Uterus (tissue), 3 donors: ENCODE measurements at regions not wholly inside any gene's neighbourhood (a gene's known extent, or its start where the extent isn't known, plus 50 kb on each side); places are given as distances from the start of the nearest gene placed in this dataset.
"Not testable (repeated sequence)": the region's sequence is repeated elsewhere in the genome, so short reads cannot be mapped to it uniquely, and the experiment has no call there.

Experiments
- DNase-seq, 2 donors: peaks; one replicate each; pipeline ENCODE4 v3.0.0-alpha.2; 2019 to 2020
- H3K27ac ChIP-seq, 2 donors: fragments of 200-600 bp; sonication (generic); 1 replicate in 1 of 2; 2 replicates in 1 of 2; pipeline ENCODE4 v1.5.1; 2016 to 2018
- H3K27me3 ChIP-seq, 2 donors: fragments of 200-600 bp; sonication (generic); one replicate each; pipeline ENCODE4 v1.5.1; 2018 to 2019; ENCODE audit warnings: control low read depth in 1 of 2
- H3K36me3 ChIP-seq, 2 donors: fragments of 200-600 bp; sonication (generic); one replicate each; pipeline ENCODE4 v1.5.1; 2019; ENCODE audit warnings: control low read depth in 1 of 2
- H3K4me1 ChIP-seq, 2 donors: fragments of 200-600 bp; sonication (generic); one replicate each; pipeline ENCODE4 v1.5.1; 2018 to 2019; ENCODE audit warnings: control low read depth in 1 of 2
- H3K4me3 ChIP-seq, 2 donors: fragments of 200-600 bp; sonication (generic); 1 replicate in 1 of 2; 2 replicates in 1 of 2; pipeline ENCODE4 v1.5.1; 2018 to 2019; ENCODE audit warnings: mild to moderate bottlenecking in 1 of 2
- H3K9me3 ChIP-seq, 2 donors: fragments of 200-600 bp; sonication (generic); one replicate each; pipeline ENCODE4 v1.5.1; 2019; ENCODE audit warnings: control low read depth in 1 of 2
- POLR2A ChIP-seq, 2 donors: fragments of 450-650 bp; IDR thresholded peaks; one replicate each; pipeline ENCODE4 v1.6.1; 2016; ENCODE audit warnings: antibody characterized with exemption in 2 of 2, mild to moderate bottlenecking in 1 of 2, moderate library complexity in 1 of 2
- intact Hi-C: fragments of 100-400 bp; cut with DNase I; formaldehyde crosslinking; loops from one replicate; pipeline ENCODE4 v1.15.1; 2023; ENCODE audit warnings: low total_unique reads
- TF ChIP-seq, protein P1 (sequence below), 4 experiments: fragments of 200-600 bp in 2 of 4; fragments of 450-650 bp in 2 of 4; sonication (generic) in 2 of 4; IDR thresholded peaks; one replicate each; pipeline ENCODE4 v1.5.1; 2016 to 2019; ENCODE audit warnings: antibody characterized with exemption in 4 of 4, mild to moderate bottlenecking in 2 of 4, moderate library complexity in 1 of 4
- donor health status: DM: yes; HTN: yes; CAD: no.

DNA sequence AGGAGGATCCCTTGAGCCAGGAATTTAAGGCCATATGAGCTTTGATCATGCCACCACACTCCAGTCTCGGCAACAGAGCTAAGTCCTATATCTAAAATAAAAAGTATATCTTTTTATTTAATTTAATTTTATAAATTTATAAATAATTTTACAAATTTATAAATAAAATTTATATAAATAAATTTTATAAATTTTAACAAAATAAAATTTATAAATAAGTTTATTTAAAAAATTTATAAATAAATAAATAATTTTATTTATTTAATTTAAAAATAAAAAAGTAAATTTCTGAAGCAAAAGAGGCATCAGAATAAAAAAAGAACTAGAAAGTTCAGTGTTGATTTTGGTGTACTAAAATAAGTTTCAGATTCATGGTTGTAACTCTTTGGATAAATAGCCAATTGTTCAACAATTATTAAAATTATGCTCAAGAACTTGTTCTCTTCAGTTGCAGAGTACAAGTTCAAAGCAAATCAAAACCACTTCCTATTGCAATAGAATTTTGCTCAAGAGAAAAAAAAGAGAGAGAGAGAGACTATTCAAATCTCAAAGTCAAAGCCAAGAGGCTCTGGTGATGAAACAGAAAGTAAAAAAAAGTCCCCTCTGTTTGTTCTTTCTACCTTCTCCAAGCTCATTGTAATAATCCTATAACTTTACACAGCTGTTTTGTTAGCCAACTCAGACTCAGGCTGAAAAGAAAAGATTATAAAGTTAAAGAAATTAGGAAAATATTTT, 547.5 kb upstream of the ADGRB3 start:
- H3K4me3 ChIP-seq, result no peak overlapping the region

DNA sequence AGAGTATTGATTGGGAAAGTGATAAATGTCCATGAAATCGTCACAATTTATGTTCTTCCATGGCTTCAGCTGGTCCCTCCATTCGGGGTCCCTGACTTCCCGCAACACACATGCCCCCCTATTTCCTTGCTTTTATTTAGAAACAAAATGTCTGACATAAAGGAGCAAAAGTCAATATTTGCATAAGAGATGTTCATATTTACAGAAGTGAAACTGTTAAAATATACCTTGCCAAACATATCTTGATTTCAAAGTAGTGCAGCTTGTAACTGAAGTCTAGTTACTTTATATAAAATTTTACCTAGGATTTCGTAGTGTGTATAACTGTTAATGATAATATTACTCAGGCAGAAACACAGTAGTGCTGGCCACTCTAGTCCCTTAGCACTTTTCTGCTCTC, 548.9 kb upstream of the ADGRB3 start:
- no peaks in the 10 kb centered on the region for H3K9me3 ChIP-seq
- no peak for DNase-seq
- H3K4me1 ChIP-seq, result no peaks in the 10 kb centered on the region
- H3K36me3 ChIP-seq, result no peaks in the 10 kb centered on the region
- intact Hi-C loops, result no loop called here
- no peak overlapping the region for H3K4me3 ChIP-seq
- no peaks in the 10 kb centered on the region for H3K27me3 ChIP-seq
- H3K27ac ChIP-seq, result no peak overlapping the region
- TF ChIP-seq POLR2A (IDR thresholded peaks at IDR 0.05), result no peak
- TF ChIP-seq, protein P1, sequence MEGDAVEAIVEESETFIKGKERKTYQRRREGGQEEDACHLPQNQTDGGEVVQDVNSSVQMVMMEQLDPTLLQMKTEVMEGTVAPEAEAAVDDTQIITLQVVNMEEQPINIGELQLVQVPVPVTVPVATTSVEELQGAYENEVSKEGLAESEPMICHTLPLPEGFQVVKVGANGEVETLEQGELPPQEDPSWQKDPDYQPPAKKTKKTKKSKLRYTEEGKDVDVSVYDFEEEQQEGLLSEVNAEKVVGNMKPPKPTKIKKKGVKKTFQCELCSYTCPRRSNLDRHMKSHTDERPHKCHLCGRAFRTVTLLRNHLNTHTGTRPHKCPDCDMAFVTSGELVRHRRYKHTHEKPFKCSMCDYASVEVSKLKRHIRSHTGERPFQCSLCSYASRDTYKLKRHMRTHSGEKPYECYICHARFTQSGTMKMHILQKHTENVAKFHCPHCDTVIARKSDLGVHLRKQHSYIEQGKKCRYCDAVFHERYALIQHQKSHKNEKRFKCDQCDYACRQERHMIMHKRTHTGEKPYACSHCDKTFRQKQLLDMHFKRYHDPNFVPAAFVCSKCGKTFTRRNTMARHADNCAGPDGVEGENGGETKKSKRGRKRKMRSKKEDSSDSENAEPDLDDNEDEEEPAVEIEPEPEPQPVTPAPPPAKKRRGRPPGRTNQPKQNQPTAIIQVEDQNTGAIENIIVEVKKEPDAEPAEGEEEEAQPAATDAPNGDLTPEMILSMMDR (IDR thresholded peaks at IDR 0.05), result no peak

More for the DNA sequence above, 547.5 kb upstream of the ADGRB3 start:
- no peaks in the 10 kb centered on the region for H3K36me3 ChIP-seq
- TF ChIP-seq, protein P1 (IDR thresholded peaks at IDR 0.05), result no peak
- TF ChIP-seq POLR2A (IDR thresholded peaks at IDR 0.05), result no peak
- no peaks in the 10 kb centered on the region for H3K27me3 ChIP-seq
- no peaks in the 10 kb centered on the region for H3K4me1 ChIP-seq
- H3K27ac ChIP-seq, result no peak overlapping the region
- DNase-seq, result no peak
- intact Hi-C loops, result no loop called here
- H3K9me3 ChIP-seq, result no peaks in the 10 kb centered on the region

DNA sequence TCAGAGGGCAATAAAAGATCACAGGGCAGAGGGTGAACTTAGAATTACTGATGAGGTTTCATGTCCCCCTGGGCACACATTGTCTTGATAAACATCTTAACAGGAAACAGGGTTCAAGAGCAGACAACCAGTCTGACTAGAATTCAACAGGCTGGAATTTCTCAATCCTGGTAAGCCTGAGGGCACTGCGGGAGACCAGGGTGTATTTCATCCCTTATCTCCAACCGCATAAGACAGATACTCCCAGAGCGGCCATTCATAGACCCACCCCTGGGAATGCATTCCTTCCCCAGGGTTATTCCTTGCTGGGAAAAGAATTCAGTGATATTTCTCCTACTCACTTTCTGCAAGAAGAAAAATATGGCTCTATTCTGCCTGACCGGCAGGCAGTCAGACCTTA, 549.5 kb upstream of the ADGRB3 start:
- H3K27ac ChIP-seq, intact Hi-C loops, H3K4me1 ChIP-seq, H3K4me3 ChIP-seq, H3K27me3 ChIP-seq, DNase-seq, H3K36me3 ChIP-seq, H3K9me3 ChIP-seq: not testable (repeated sequence)

DNA sequence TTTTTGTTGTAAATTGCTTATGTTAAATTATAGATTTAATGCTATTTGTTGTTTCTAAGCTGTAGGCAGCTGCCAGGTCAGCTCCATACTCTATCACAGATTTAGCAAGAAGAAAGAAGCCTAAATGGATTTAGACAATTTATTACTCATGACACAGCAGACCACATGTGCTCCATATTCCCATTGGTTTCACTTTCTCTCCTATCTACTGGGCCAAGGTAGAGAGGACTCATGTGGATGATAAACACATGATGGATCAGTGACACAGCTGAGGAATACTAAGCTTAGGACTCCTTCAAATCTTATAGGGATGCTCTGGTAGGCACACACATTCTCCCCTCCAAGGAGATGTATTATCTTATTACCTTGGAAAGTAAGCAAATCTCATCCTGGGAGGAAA, 553.0 kb upstream of the ADGRB3 start:
- Histone ChIP-seq H3K4me1 (no peaks in the 10 kb centered on the region), H3K27me3 (no peaks in the 10 kb centered on the region), H3K27ac (no peak overlapping the region), H3K36me3 (no peaks in the 10 kb centered on the region), H3K9me3 (no peaks in the 10 kb centered on the region), H3K4me3 (no peak overlapping the region)
- DNase-seq, result no peak
- TF ChIP-seq POLR2A (IDR thresholded peaks at IDR 0.05), result no peak
- TF ChIP-seq, protein P1 (IDR thresholded peaks at IDR 0.05), result no peak
- intact Hi-C loops, result no loop called here

DNA sequence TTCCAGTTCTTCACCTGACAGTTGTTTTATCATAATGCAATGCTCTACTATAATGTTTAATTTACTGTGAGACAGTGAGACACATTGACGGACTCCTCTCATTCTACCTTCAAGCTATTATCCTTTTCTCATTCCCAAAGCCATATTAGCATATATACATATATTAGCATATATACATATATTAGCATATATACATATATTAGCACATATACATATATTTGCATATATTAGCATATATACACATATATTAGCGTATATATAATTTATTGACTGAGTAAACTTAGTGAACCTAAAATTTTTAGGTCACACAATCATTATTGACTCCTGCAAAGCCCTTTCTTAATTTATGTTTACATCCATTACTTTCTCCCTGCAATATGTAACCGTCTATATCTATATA, 555.0 kb upstream of the ADGRB3 start:
- Histone ChIP-seq H3K27me3 (no peaks in the 10 kb centered on the region), H3K9me3 (no peaks in the 10 kb centered on the region), H3K27ac (no peak overlapping the region), H3K4me1 (no peaks in the 10 kb centered on the region), H3K36me3 (no peaks in the 10 kb centered on the region), H3K4me3 (no peak overlapping the region)
- TF ChIP-seq, protein P1 (IDR thresholded peaks at IDR 0.05), result no peak
- no peak for TF ChIP-seq POLR2A (IDR thresholded peaks at IDR 0.05)
- intact Hi-C loops, result no loop called here
- DNase-seq, result no peak

DNA sequence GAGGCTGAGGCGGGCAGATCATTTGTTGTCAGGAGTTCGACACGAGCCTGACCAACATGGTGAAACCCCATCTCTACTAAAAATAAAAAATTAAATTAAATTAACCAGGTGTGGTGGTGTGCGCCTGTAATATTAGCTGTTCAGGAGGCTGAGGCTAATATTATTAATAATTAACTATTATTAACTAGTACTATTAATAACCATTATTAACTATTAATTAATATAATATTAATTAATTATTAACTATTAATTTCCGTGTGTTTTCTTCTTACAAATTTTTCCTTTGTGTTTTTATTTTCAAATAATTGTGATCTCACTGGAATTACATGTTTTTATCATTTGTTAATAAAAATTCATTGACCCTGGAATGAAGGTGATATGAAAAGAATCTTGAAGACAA, 557.4 kb upstream of the ADGRB3 start:
- Histone ChIP-seq H3K27me3 (no peaks in the 10 kb centered on the region), H3K4me1 (no peaks in the 10 kb centered on the region), H3K9me3 (no peaks in the 10 kb centered on the region), H3K27ac (no peak overlapping the region), H3K4me3 (no peak overlapping the region), H3K36me3 (no peaks in the 10 kb centered on the region)
- intact Hi-C loops, result no loop called here
- no peak for DNase-seq
- TF ChIP-seq, protein P1 (IDR thresholded peaks at IDR 0.05), result no peak
- TF ChIP-seq POLR2A (IDR thresholded peaks at IDR 0.05), result no peak
